OCI-LY3 (cell line): ENCODE measurements at regions not wholly inside any gene's neighbourhood (a gene's known extent, or its start where the extent isn't known, plus 50 kb on each side); places are given as distances from the start of the nearest gene placed in this dataset.

Source experiments
- H2AFZ ChIP-seq: fragments of 200-600, 300-600 bp; shearing (Covaris generic); 2 replicates; pipeline ENCODE4 v1.6.0; 2014; ENCODE audit warnings: antibody characterized with exemption, low read depth, low read length
- H3K27ac ChIP-seq: fragments of 200-600, 300-600 bp; sonication (generic); 2 replicates; pipeline ENCODE4 v1.5.1; 2014; ENCODE audit warnings: mild to moderate bottlenecking, low read length, moderate library complexity, mixed read lengths
- H3K27me3 ChIP-seq: fragments of 200-600, 300-600 bp; sonication (generic); 2 replicates; pipeline ENCODE4 v1.6.1; 2014; ENCODE audit warnings: low read depth, low read length, mixed read lengths
- H3K36me3 ChIP-seq: fragments of 200-600, 300-600 bp; sonication (generic); replicated peaks from 2 replicates; pipeline ENCODE3; 2014; ENCODE audit warnings: low read depth, low read length, mixed read lengths
- H3K4me1 ChIP-seq: fragments of 300-600, 200-600 bp; sonication (generic); 2 replicates; pipeline ENCODE4 v1.6.1; 2014; ENCODE audit warnings: low read length, mixed read lengths
- H3K4me2 ChIP-seq: fragments of 200-600, 300-600 bp; sonication (generic); 2 replicates; pipeline ENCODE4 v1.6.1; 2014; ENCODE audit warnings: low read length, mixed read lengths
- H3K4me3 ChIP-seq: fragments of 300-600, 200-600 bp; sonication (generic); 2 replicates; pipeline ENCODE4 v1.5.1; 2014; ENCODE audit warnings: antibody characterized with exemption, mild to moderate bottlenecking, low read length, moderate library complexity
- H3K79me2 ChIP-seq: fragments of 300-600, 200-600 bp; shearing (Covaris generic); 2 replicates; pipeline ENCODE4 v1.6.1; 2014; ENCODE audit warnings: mild to moderate bottlenecking, low read length, mixed read lengths
- H3K9ac ChIP-seq: fragments of 300-600, 200-600 bp; shearing (Covaris generic); 2 replicates; pipeline ENCODE4 v1.6.0; 2014; ENCODE audit warnings: mild to moderate bottlenecking, low read length, moderate library complexity
- H3K9me3 ChIP-seq: fragments of 200-600, 300-600 bp; shearing (Covaris generic); 2 replicates; pipeline ENCODE4 v1.6.1; 2014; ENCODE audit warnings: low read length, mixed read lengths; ENCODE audit not compliant: insufficient read depth
- H4K20me1 ChIP-seq: fragments of 200-600, 300-600 bp; sonication (generic); 2 replicates; pipeline ENCODE4 v1.6.1; 2016; ENCODE audit warnings: low read length, mixed read lengths; ENCODE audit not compliant: insufficient read depth
- EZH2phosphoT487 ChIP-seq: fragments of 200-600 bp; shearing (Covaris generic); IDR thresholded peaks from 2 replicates; pipeline ENCODE4 v1.6.1; 2018; ENCODE audit warnings: antibody characterized with exemption, mixed run types, low read depth
- TF ChIP-seq, protein P1 (sequence below): fragments of 200-600, 300-600 bp; sonication (generic); IDR thresholded peaks from 2 replicates; pipeline ENCODE4 v1.5.1; 2014; ENCODE audit warnings: antibody characterized with exemption, low read length, low read depth

DNA sequence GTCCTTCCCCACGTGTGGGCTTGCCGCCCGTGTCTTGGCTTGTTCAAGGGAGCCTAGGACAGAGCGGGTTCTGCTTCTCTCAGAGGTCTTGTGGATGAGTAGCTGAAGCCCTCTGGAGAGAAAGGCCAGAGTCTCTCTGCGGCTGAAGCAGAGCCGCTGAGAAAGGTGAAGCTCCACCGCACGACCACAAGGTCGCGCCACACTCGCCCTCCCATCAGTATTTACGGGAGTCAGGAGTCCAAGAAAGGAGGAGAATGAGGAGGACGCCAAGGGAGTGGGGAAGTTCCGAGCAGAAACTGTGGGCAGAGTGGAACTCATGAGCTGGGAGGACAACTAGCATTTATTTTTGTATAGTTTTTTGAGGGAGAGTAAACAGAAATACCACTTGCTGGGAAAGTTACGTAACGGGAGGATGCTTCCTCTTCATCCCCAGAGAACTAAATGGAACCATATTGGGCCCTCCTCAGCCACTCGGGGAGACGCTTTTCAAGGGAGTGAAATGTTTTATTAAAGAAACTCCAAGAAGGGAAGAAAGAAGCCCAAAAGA lies 51.6 kb upstream of the HAO2 start:
- peaks cover 1% of the 10 kb centered on the region for H3K36me3 ChIP-seq
- no peaks in the 10 kb centered on the region for H3K27me3 ChIP-seq
- peak overlapping the region; percentile 79 for H3K27ac ChIP-seq
- TF ChIP-seq EZH2phosphoT487, result no peak
- TF ChIP-seq, protein P1, sequence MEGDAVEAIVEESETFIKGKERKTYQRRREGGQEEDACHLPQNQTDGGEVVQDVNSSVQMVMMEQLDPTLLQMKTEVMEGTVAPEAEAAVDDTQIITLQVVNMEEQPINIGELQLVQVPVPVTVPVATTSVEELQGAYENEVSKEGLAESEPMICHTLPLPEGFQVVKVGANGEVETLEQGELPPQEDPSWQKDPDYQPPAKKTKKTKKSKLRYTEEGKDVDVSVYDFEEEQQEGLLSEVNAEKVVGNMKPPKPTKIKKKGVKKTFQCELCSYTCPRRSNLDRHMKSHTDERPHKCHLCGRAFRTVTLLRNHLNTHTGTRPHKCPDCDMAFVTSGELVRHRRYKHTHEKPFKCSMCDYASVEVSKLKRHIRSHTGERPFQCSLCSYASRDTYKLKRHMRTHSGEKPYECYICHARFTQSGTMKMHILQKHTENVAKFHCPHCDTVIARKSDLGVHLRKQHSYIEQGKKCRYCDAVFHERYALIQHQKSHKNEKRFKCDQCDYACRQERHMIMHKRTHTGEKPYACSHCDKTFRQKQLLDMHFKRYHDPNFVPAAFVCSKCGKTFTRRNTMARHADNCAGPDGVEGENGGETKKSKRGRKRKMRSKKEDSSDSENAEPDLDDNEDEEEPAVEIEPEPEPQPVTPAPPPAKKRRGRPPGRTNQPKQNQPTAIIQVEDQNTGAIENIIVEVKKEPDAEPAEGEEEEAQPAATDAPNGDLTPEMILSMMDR, result peak; percentile 71
- no peaks in the 10 kb centered on the region for H4K20me1 ChIP-seq
- peak overlapping the region; percentile 60 for H3K9ac ChIP-seq
- peak overlapping the region; percentile 44; the same call in 1 of the 2 replicates for H2AFZ ChIP-seq
- H3K4me1 ChIP-seq, result peaks cover 55% of the 10 kb centered on the region
- H3K4me2 ChIP-seq, result peak overlapping the region; percentile 76
- H3K4me3 ChIP-seq, result peak overlapping the region; percentile 65
- H3K9me3 ChIP-seq, result no peaks in the 10 kb centered on the region
- H3K79me2 ChIP-seq, result no peaks in the 10 kb centered on the region

DNA sequence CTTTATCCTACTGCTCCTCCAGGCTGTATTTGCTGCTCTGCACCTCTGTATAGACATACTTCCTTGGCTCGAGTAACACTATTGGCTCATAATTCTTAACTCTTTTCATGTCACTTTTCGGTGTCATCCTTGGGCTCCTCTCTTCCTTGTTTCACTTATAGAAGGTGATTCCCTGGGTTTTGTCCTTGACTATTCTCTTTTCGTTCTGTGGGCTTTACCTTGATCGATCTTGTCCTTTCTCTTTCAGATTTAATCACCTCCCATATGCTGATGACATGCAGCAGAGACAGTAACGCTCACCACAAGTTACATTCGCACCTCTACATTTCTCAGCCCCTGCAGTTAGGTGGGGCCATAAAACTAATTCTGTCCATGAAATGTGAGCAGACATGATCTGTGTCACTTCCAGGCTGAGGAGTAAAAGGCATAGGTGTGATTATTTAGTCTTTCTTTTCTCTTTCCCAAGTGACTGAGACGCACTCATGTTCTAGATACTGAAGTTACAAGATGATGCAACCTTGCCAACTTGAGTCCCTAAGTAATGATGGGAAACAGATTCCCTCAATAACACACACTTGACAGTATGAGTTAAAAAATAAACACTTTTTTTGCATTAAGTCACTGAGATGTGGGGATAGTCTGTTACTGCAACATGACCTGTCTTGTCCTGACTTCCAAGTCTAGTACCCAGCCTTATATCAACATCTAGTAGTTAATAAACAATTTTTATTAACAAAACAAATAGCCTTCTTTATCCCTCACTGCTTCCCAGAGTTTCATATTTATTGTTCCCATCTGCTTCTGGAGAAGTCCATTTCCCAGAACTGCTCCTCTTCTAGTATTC lies 49.9 kb upstream of the HAO2 start:
- Histone ChIP-seq H3K9me3 (no peaks in the 10 kb centered on the region; the same call in 1 of the 2 replicates), H3K36me3 (peaks cover 11% of the 10 kb centered on the region), H2AFZ (peak overlapping the region; percentile 15; the same call in 1 of the 2 replicates), H3K4me1 (peaks cover 71% of the 10 kb centered on the region), H3K4me2 (peak overlapping the region; percentile 76), H3K79me2 (no peaks in the 10 kb centered on the region), H3K27ac (peak overlapping the region; percentile 79), H4K20me1 (no peaks in the 10 kb centered on the region), H3K27me3 (no peaks in the 10 kb centered on the region), H3K4me3 (peak overlapping the region; percentile 65), H3K9ac (peak overlapping the region; percentile 60)
- TF ChIP-seq, protein P1, result no peak
- no peak for TF ChIP-seq EZH2phosphoT487
